LNCaP clone FGC (cell line): ENCODE measurements at regions not wholly inside any gene's neighbourhood (a gene's known extent, or its start where the extent isn't known, plus 50 kb on each side); places are given as distances from the start of the nearest gene placed in this dataset.

Experiments
- DNase-seq: peaks from one replicate; pipeline ENCODE4 v3.0.0-alpha.2; 2011; ENCODE audit warnings: low read depth
- H3K4me3 ChIP-seq: 2 replicates; pipeline ENCODE4 v1.5.1; 2011; ENCODE audit warnings: mild to moderate bottlenecking, low read depth, low read length, control low read depth
- TF ChIP-seq, protein P1 (sequence below): IDR thresholded peaks from 2 replicates; pipeline ENCODE4 v1.5.1; 2012; ENCODE audit warnings: mild to moderate bottlenecking; ENCODE audit not compliant: control insufficient read depth, insufficient read depth; ENCODE audit errors: extremely low read depth

DNA sequence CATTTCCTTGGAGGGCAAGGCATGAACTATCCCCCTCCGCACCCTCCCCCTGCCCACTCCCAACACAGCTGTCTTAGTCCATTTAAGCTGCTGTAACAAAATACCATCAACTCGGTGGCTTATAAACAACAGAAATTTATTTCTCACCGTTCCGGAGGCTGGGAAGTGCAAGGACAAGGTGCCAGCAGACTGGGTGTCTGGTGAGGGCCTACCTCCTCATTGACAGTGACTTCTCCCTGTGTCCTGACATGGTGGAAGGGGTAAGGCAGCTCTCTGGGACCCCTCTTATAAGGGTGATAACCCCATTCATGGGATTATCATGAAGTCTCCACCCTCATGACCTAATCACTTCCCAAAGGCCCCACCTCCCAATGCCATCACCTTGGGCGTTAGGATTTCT lies 114.3 kb upstream of the MAFB start:
- TF ChIP-seq, protein P1, sequence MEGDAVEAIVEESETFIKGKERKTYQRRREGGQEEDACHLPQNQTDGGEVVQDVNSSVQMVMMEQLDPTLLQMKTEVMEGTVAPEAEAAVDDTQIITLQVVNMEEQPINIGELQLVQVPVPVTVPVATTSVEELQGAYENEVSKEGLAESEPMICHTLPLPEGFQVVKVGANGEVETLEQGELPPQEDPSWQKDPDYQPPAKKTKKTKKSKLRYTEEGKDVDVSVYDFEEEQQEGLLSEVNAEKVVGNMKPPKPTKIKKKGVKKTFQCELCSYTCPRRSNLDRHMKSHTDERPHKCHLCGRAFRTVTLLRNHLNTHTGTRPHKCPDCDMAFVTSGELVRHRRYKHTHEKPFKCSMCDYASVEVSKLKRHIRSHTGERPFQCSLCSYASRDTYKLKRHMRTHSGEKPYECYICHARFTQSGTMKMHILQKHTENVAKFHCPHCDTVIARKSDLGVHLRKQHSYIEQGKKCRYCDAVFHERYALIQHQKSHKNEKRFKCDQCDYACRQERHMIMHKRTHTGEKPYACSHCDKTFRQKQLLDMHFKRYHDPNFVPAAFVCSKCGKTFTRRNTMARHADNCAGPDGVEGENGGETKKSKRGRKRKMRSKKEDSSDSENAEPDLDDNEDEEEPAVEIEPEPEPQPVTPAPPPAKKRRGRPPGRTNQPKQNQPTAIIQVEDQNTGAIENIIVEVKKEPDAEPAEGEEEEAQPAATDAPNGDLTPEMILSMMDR = no peak
- no peak for DNase-seq
- H3K4me3 ChIP-seq = no peak overlapping the region

- DNase-seq = no peak
- TF ChIP-seq, protein P1 = no peak
- no peak overlapping the region for H3K4me3 ChIP-seq
These were observed 116.6 kb upstream of the MAFB start for GRCh38 chr20:40805592-40805991.

DNA sequence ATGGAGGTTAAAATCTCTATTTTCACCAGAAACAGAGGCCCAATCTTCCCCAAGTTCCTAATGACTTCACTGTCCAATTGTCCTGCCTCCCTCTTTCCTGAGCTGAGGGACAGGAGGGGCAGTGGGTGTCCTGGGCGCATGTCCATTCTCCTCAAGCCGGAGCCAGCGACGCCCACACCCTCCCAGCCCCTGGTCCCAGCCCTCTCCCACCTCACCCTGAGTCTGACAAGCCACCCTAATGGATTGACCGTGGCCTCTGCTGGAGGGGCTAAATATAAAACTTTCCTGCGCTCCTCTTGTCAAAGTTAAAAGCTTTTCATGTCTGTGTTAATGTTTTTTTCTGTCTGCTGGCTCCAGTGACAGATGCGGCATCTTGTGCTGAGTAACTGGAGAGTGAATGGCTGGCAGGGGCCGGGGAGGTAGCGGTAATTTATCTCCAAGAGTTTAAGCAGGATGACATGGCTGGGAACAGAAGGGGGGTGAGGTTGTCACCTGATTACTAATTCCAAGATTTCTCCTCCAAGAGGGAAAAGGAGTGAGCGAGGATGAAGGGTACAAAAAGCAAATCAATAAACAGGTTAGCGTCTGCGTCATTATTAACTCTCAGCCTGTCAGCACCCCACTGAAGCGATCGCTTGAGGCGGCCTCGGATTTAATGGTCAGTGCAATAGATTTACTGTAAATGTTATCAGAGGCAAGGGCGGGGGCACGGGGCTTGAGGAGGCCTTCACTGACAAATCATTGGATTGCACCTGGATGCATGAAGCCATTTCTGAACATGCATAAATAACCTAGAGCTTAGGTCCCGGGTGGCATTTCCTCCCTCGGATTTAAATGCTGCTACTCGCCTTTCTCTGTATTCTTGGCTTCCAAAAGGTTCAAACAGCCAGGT lies 118.1 kb upstream of the MAFB start:
- TF ChIP-seq, protein P1 = no peak
- no peak for DNase-seq
- no peak overlapping the region for H3K4me3 ChIP-seq

- TF ChIP-seq, protein P1 = no peak
- H3K4me3 ChIP-seq = no peak overlapping the region
- no peak for DNase-seq
These were observed 118.8 kb upstream of the MAFB start for GRCh38 chr20:40807821-40808170.

DNA sequence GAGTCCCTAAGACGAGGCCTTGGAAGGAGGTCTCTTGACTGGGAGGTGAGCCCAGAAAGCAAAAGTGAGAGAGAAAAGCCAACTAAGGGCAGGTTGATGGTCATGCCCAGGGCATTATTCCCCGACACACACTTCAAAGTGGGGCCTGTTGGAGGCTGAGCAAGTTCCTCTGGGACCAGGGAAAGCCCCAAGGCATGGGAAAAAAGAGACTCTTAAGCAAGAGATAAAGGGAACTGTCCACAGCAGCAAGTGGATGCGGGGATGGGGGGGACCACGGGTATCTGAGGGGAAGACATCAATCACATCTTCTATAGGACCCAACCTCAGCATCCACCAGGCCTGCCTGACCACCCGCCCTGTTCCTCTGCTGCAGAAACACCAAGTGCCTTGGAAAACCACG lies 119.9 kb upstream of the MAFB start:
- no peak for DNase-seq
- no peak overlapping the region for H3K4me3 ChIP-seq
- TF ChIP-seq, protein P1 = no peak

DNA sequence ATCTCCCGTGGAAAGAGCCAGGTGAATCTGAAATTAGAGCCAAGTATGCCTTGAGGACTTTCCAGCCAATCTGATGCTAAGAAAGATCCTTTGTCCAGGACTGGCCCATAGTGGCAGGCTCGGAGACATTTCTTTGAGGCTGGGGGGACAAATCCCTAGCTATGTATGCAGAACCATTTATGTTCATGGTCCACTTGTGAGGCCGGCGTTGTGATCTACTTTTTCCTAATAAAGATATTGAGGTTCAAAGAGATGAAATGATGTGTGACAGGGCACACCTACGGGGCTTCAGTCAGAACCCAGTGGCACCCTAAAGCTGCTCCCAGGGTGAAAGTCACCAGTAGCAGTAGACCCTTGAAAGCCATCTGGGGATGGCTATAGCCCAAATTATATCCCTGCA lies 120.3 kb upstream of the MAFB start:
- H3K4me3 ChIP-seq = no peak overlapping the region
- TF ChIP-seq, protein P1 = no peak
- DNase-seq = no peak
